Activated CD8-positive, alpha-beta T cell treated with anti-CD3 and anti-CD28 coated beads for 36 hours (primary cell): ENCODE measurements at regions not wholly inside any gene's neighbourhood (a gene's known extent, or its start where the extent isn't known, plus 50 kb on each side); places are given as distances from the start of the nearest gene placed in this dataset.

Experiments used
- ATAC-seq: fragments of 200-7000 bp; cut with Tn5 transposase; one replicate; pipeline ENCODE4 v1.10.0; 2021; ENCODE audit warnings: mild to moderate bottlenecking, moderate library complexity
- CTCF ChIA-PET: fragments of 350-600 bp; sonication (Branson Sonifier 250); formaldehyde crosslinking; loops from one replicate; lab custom pipeline; 2021; ENCODE audit warnings: antibody characterized with exemption; lab: Charles Lee
- POLR2A ChIA-PET: fragments of 350-600 bp; sonication (Branson Sonifier 250); formaldehyde crosslinking; loops from one replicate; lab custom pipeline; 2021; ENCODE audit warnings: antibody characterized with exemption; lab: Charles Lee
- DNase-seq: peaks from one replicate; pipeline ENCODE4 v3.0.0-alpha.2; 2020
- H3K27ac Mint-ChIP-seq: one replicate; pipeline ENCODE4 v1.8.0; 2021; ENCODE audit warnings: mild to moderate bottlenecking, mixed read lengths
- H3K27me3 Mint-ChIP-seq: one replicate; pipeline ENCODE4 v1.8.0; 2021; ENCODE audit warnings: mixed read lengths
- H3K36me3 Mint-ChIP-seq: one replicate; pipeline ENCODE4 v1.8.0; 2021; ENCODE audit warnings: low read depth, mixed read lengths
- H3K4me1 Mint-ChIP-seq: one replicate; pipeline ENCODE4 v1.8.0; 2021; ENCODE audit warnings: low read depth, mixed read lengths
- H3K4me3 Mint-ChIP-seq: one replicate; pipeline ENCODE4 v1.8.0; 2021; ENCODE audit warnings: mild to moderate bottlenecking, moderate library complexity, mixed read lengths
- H3K9me3 Mint-ChIP-seq: one replicate; pipeline ENCODE4 v1.8.0; 2021; ENCODE audit warnings: mixed read lengths
- CTCF ChIP-seq: fragments of 200-600 bp; IDR thresholded peaks from one replicate; pipeline ENCODE4 v1.8.0; 2022; ENCODE audit warnings: antibody characterized with exemption, mild to moderate bottlenecking
- intact Hi-C: fragments of 100-400 bp; cut with micrococcal nuclease; formaldehyde crosslinking; loops from one replicate; pipeline ENCODE4 v1.10.0; 2022

- Mint-ChIP-seq H3K27me3 (no peaks in the 10 kb centered on the region), H3K36me3 (no peaks in the 10 kb centered on the region), H3K4me3 (no peak overlapping the region), H3K4me1 (no peaks in the 10 kb centered on the region), H3K9me3 (peaks cover 1% of the 10 kb centered on the region), H3K27ac (no peak overlapping the region)
- intact Hi-C loops = no loop called here
- DNase-seq (no peak), ATAC-seq (no peak)
- POLR2A ChIA-PET = no interaction called here
- no peak for TF ChIP-seq CTCF
- CTCF ChIA-PET = no interaction called here
Observed at GRCh38 chr6:9437836-9438235, 977.0 kb downstream of the TFAP2A start.

- H3K4me1 Mint-ChIP-seq = no peaks in the 10 kb centered on the region
- H3K36me3 Mint-ChIP-seq = no peaks in the 10 kb centered on the region
- ATAC-seq (no peak), DNase-seq (no peak)
- ChIA-PET POLR2A (no interaction called here), CTCF (interaction anchor here (0.7 kb wide), 1 partner anchor 10 kb away, joined by 3 read pairs; no protein-coding TSS in a partner anchor)
- no peaks in the 10 kb centered on the region for H3K27me3 Mint-ChIP-seq
- no peak for TF ChIP-seq CTCF
- intact Hi-C loops = no loop called here
- peaks cover 1% of the 10 kb centered on the region for H3K9me3 Mint-ChIP-seq
- no peak overlapping the region for H3K27ac Mint-ChIP-seq
- H3K4me3 Mint-ChIP-seq = no peak overlapping the region
Observed at GRCh38 chr6:9435281-9435680, 979.6 kb downstream of the TFAP2A start.

- DNase-seq = no peak
- no peak overlapping the region for H3K27ac Mint-ChIP-seq
- no peaks in the 10 kb centered on the region for H3K36me3 Mint-ChIP-seq
- no peak for ATAC-seq
- ChIA-PET CTCF (no interaction called here), POLR2A (no interaction called here)
- H3K27me3 Mint-ChIP-seq = no peaks in the 10 kb centered on the region
- no peak for TF ChIP-seq CTCF
- intact Hi-C loops = no loop called here
- H3K4me3 Mint-ChIP-seq = no peak overlapping the region
- no peaks in the 10 kb centered on the region for H3K4me1 Mint-ChIP-seq
- H3K9me3 Mint-ChIP-seq = no peaks in the 10 kb centered on the region
Observed at GRCh38 chr6:9431945-9432344, 982.9 kb downstream of the TFAP2A start.

- Mint-ChIP-seq H3K27me3 (no peaks in the 10 kb centered on the region), H3K36me3 (no peaks in the 10 kb centered on the region), H3K4me1 (no peaks in the 10 kb centered on the region), H3K9me3 (no peaks in the 10 kb centered on the region), H3K4me3 (no peak overlapping the region), H3K27ac (no peak overlapping the region)
- no peak for DNase-seq
- ATAC-seq = no peak
- intact Hi-C loops = no loop called here
- POLR2A ChIA-PET = no interaction called here
- TF ChIP-seq CTCF = no peak
- CTCF ChIA-PET = interaction anchor here (1.3 kb wide), 1 partner anchor 15 kb away, joined by 4 read pairs; no protein-coding TSS in a partner anchor
Observed at GRCh38 chr6:9428421-9429172, 986.3 kb downstream of the TFAP2A start.

- Mint-ChIP-seq H3K27ac (no peak overlapping the region), H3K27me3 (no peaks in the 10 kb centered on the region), H3K4me3 (no peak overlapping the region), H3K9me3 (no peaks in the 10 kb centered on the region), H3K4me1 (no peaks in the 10 kb centered on the region), H3K36me3 (no peaks in the 10 kb centered on the region)
- DNase-seq (no peak), ATAC-seq (no peak)
- no peak for TF ChIP-seq CTCF
- POLR2A ChIA-PET = no interaction called here
- CTCF ChIA-PET = no interaction called here
- intact Hi-C loops = no loop called here
Observed at GRCh38 chr6:9422138-9422537, 986.8 kb upstream of the SLC35B3 start.
